WI38 (cell line): ENCODE measurements at regions not wholly inside any gene's neighbourhood (a gene's known extent, or its start where the extent isn't known, plus 50 kb on each side); places are given as distances from the start of the nearest gene placed in this dataset.
"Not testable (repeated sequence)": the region's sequence is repeated elsewhere in the genome, so short reads cannot be mapped to it uniquely, and the experiment has no call there.

Source experiments
- H3K4me3 ChIP-seq: 2 replicates; pipeline ENCODE4 v1.5.1; 2011; ENCODE audit warnings: low read depth, mild to moderate bottlenecking, control low read depth, low read length
- CTCF ChIP-seq: IDR thresholded peaks from 2 replicates; pipeline ENCODE4 v1.5.1; 2012; ENCODE audit warnings: low read depth, mild to moderate bottlenecking, control low read depth, low read length

DNA sequence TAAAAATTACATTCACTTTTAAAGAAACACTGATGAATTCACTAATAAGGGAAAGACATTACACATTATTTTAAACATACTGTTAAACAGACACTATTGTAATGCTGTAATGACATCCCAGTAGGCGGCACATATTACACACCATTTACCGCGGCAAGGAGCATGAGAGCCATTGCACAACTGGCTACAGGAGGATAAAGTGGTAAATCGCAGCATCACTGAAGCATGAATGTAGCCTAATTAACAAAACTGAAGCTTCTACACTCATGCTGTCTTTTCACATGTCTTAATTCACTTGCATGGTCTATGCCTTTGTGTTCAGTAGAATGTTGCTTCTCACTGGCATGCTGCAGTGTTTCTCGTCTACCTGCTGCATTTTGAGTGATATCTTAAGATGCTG is 1046.0 kb downstream of the MRPL39 start:
- TF ChIP-seq CTCF, result no peak
- H3K4me3 ChIP-seq, result no peak overlapping the region

- TF ChIP-seq CTCF, result no peak
- no peak overlapping the region for H3K4me3 ChIP-seq
Observed at GRCh38 chr21:24552491-24552890, 1054.8 kb downstream of the MRPL39 start.

- no peak for TF ChIP-seq CTCF
- no peak overlapping the region for H3K4me3 ChIP-seq
Observed at GRCh38 chr21:24545807-24546361, 1061.4 kb downstream of the MRPL39 start.

GRCh38 chr21:24514081-24514733 is 1093.1 kb downstream of the MRPL39 start:
- H3K4me3 ChIP-seq, result no peak overlapping the region
- TF ChIP-seq CTCF, result no peak

GRCh38 chr21:24509131-24509530 is 1098.2 kb downstream of the MRPL39 start:
- TF ChIP-seq CTCF, result no peak
- H3K4me3 ChIP-seq, result no peak overlapping the region

GRCh38 chr21:24486973-24487372 is 1120.3 kb downstream of the MRPL39 start:
- no peak overlapping the region for H3K4me3 ChIP-seq
- no peak for TF ChIP-seq CTCF

GRCh38 chr21:24483361-24483760 is 1123.9 kb downstream of the MRPL39 start:
- not testable (repeated sequence) for H3K4me3 ChIP-seq

- no peak for TF ChIP-seq CTCF
- no peak overlapping the region for H3K4me3 ChIP-seq
Observed at GRCh38 chr21:24470852-24471251, 1136.4 kb downstream of the MRPL39 start.
